ENCODE measurements at regions not wholly inside any gene's neighbourhood (a gene's known extent, or its start where the extent isn't known, plus 50 kb on each side); places are given as distances from the start of the nearest gene placed in this dataset.

DNA sequence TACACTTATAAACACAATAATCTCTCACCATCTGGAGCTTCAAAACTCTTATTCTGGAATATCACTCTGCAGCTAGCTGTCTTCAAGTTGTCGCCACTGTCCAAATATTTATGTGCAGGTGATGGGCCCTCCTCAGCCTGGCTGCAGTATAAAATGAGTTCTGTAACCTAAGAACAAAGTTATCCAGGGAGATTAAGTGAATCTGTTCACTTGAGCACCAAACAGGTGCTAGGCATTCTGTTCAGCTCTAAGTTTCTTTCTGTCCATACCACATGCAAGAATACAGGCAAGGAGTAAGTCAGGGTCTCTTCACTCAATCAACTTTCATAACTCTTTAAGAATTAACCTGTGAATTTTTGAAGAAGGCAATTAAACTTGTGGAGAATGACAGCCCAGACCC, 344.1 kb downstream of the PLK2 start:
- no peak overlapping the region for H3K27ac ChIP-seq (ENCODE audit: low read depth, low read length)

DNA sequence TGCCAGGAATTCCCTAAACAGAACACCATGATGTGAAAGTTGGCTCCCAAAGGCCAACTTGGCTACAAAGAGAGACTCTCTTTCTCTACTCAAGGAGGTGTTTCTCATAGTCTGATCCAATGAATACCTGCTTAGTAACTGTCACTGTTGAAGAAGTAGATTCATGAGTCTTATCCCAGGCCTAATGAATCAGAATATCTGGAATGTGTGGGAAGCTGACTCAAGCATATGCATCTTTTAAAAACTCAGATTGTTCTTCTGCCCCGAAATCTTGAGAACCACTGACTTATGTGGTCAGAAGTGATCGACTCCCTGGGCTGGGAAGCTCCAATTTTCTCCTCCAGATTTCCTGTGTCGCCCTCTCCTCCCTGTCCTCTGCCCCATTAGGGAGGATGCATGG, 345.6 kb downstream of the PLK2 start:
- no peaks in the 10 kb centered on the region for H3K36me3 ChIP-seq (ENCODE audit: control insufficient read depth, insufficient read depth, low read length)
- no peak overlapping the region for H3K27ac ChIP-seq (ENCODE audit: low read depth, low read length)
- no peaks in the 10 kb centered on the region for H3K4me1 ChIP-seq (ENCODE audit: control insufficient read depth, insufficient read depth, low read length)
- H3K27me3 ChIP-seq (ENCODE audit: control insufficient read depth, insufficient read depth, low read length) = no peaks in the 10 kb centered on the region
- H3K9ac ChIP-seq (ENCODE audit: low read length) = no peak overlapping the region
- H3K4me3 ChIP-seq (ENCODE audit: low read depth, low read length) = no peak overlapping the region
- H3K9me3 ChIP-seq (ENCODE audit: control insufficient read depth, insufficient read depth, low read depth, low read length) = no peaks in the 10 kb centered on the region

More for the DNA sequence above, 344.1 kb downstream of the PLK2 start:
- Histone ChIP-seq H3K9me3 (ENCODE audit: control insufficient read depth, insufficient read depth, low read depth, low read length) (no peaks in the 10 kb centered on the region), H3K9ac (ENCODE audit: low read length) (no peak overlapping the region), H3K36me3 (ENCODE audit: control insufficient read depth, insufficient read depth, low read length) (no peaks in the 10 kb centered on the region), H3K27me3 (ENCODE audit: control insufficient read depth, insufficient read depth, low read length) (no peaks in the 10 kb centered on the region), H3K4me1 (ENCODE audit: control insufficient read depth, insufficient read depth, low read length) (no peaks in the 10 kb centered on the region), H3K4me3 (ENCODE audit: low read depth, low read length) (no peak overlapping the region)

DNA sequence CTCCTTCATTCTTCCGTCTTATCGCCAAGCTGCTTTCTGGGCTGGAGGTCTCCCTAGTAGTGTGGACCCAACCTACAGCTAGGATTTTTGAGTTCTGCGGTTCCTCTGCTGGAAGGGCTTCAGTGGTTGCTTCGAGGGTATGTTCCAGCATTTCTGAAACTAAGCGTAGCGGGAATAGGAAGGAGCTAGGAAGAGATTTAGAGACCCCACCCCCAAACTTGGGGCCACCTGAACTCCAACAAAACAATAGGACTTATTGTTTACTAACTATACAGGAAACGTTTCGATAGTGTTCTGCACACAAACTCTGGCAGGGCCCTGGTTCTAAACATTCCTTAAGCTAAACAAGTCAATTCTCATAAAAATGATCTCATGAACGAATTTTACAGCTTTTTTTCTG, 346.7 kb downstream of the PLK2 start:
- Histone ChIP-seq H3K36me3 (ENCODE audit: control insufficient read depth, insufficient read depth, low read length) (no peaks in the 10 kb centered on the region), H3K27me3 (ENCODE audit: control insufficient read depth, insufficient read depth, low read length) (no peaks in the 10 kb centered on the region), H3K9me3 (ENCODE audit: control insufficient read depth, insufficient read depth, low read depth, low read length) (no peaks in the 10 kb centered on the region), H3K4me3 (ENCODE audit: low read depth, low read length) (no peak overlapping the region), H3K27ac (ENCODE audit: low read depth, low read length) (no peak overlapping the region), H3K4me1 (ENCODE audit: control insufficient read depth, insufficient read depth, low read length) (no peaks in the 10 kb centered on the region), H3K9ac (ENCODE audit: low read length) (no peak overlapping the region)

DNA sequence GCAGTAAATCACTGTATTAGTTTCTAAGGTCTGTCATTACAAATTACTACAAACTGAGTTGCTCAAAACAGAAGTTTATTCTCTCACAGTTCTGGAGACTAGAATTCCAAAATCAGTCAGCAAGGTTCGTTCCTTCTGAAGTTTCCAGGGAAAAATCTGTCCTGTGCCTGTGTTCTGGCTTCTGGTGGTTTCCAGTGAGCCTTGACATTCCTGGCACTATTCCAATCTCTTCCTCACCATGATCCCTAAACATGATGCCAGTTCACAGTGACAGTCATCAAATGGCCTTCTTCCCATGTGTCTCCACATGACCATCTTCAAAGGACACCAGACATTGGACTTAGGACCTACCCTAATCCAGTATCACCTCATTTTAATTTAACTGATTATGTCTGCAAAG, 351.4 kb downstream of the PLK2 start:
- H3K9ac ChIP-seq (ENCODE audit: low read length) = no peak overlapping the region
- H3K27me3 ChIP-seq (ENCODE audit: control insufficient read depth, insufficient read depth, low read length) = no peaks in the 10 kb centered on the region
- no peaks in the 10 kb centered on the region for H3K4me1 ChIP-seq (ENCODE audit: control insufficient read depth, insufficient read depth, low read length)
- H3K4me3 ChIP-seq (ENCODE audit: low read depth, low read length) = no peak overlapping the region
- H3K36me3 ChIP-seq (ENCODE audit: control insufficient read depth, insufficient read depth, low read length) = no peaks in the 10 kb centered on the region
- no peaks in the 10 kb centered on the region for H3K9me3 ChIP-seq (ENCODE audit: control insufficient read depth, insufficient read depth, low read depth, low read length)
- no peak overlapping the region for H3K27ac ChIP-seq (ENCODE audit: low read depth, low read length)

DNA sequence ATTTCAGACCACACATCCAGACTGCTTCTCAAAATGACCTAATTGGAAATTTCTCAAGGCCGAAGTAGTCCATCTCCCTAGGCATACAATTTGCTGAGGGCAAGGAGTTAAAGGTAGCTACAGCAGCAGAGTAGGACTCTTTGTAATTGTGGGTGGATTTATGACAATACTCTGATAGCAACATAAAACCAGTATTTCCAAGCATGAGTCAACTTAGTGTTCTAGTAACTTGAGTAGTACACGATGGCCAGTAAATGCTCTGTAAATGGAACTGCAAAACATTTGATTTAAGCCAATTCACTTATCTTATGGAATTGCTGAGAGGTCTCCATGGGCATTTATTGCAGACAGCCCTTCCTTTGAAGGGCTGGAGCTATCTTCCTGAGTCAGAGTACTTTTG, 352.2 kb downstream of the PLK2 start:
- no peaks in the 10 kb centered on the region for H3K36me3 ChIP-seq (ENCODE audit: control insufficient read depth, insufficient read depth, low read length)
- no peak overlapping the region for H3K27ac ChIP-seq (ENCODE audit: low read depth, low read length)
- H3K27me3 ChIP-seq (ENCODE audit: control insufficient read depth, insufficient read depth, low read length) = no peaks in the 10 kb centered on the region
- H3K9me3 ChIP-seq (ENCODE audit: control insufficient read depth, insufficient read depth, low read depth, low read length) = no peaks in the 10 kb centered on the region
- H3K4me3 ChIP-seq (ENCODE audit: low read depth, low read length) = no peak overlapping the region
- H3K4me1 ChIP-seq (ENCODE audit: control insufficient read depth, insufficient read depth, low read length) = no peaks in the 10 kb centered on the region
- H3K9ac ChIP-seq (ENCODE audit: low read length) = no peak overlapping the region

DNA sequence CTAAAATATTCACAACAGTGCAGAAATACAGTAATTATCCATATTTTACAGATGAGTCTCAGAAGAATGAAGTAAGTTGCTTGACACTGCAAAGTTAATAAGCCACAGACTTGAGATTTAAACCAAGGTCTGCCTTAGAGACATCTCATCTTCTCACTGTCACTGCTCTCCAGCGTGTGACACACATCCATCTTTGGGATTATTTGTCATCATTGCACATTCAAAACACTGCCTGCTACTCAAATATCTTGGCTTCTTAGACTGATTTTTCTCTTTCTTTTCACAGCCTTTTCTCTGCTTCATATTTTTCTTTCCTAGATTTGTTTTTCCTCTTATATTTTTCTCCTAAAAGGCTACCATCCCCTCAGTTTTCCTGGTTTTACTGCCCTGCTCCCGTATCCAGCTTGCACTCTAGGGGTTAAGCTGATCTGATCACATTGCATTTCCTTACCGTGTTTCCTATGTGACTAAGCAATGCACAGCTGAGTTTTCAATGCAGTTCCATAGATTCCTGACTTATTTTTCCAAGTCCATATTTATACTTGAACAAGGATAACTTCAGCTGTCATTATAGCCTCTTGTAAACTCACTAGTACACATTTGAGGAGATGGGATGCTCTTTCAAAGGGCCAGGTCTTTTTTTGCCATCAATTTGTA, 353.0 kb downstream of the PLK2 start:
- no peaks in the 10 kb centered on the region for H3K36me3 ChIP-seq (ENCODE audit: control insufficient read depth, insufficient read depth, low read length)
- H3K27ac ChIP-seq (ENCODE audit: low read depth, low read length) = no peak overlapping the region
- no peaks in the 10 kb centered on the region for H3K4me1 ChIP-seq (ENCODE audit: control insufficient read depth, insufficient read depth, low read length)
- no peak overlapping the region for H3K4me3 ChIP-seq (ENCODE audit: low read depth, low read length)
- no peaks in the 10 kb centered on the region for H3K9me3 ChIP-seq (ENCODE audit: control insufficient read depth, insufficient read depth, low read depth, low read length)
- H3K27me3 ChIP-seq (ENCODE audit: control insufficient read depth, insufficient read depth, low read length) = no peaks in the 10 kb centered on the region
- no peak overlapping the region for H3K9ac ChIP-seq (ENCODE audit: low read length)

DNA sequence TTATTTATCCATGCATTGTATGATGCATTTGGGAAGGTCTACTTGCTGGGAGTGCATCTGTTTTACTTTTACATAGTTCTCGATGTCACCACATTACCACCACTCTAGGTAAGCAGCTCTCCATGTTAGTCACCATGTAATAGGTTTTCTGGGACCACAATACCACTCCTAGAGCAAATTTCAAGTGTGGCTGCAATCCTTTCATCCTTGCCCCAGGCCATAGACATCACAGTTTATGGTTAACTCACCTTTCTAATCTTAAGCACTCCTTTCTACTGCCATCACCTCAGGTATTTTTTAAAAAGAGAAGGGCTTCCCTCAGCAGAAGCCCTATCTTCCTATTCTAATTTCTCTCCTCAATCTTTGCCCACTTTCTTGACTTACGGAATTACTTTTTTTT, 354.1 kb downstream of the PLK2 start:
- H3K27me3 ChIP-seq (ENCODE audit: control insufficient read depth, insufficient read depth, low read length) = no peaks in the 10 kb centered on the region
- no peak overlapping the region for H3K4me3 ChIP-seq (ENCODE audit: low read depth, low read length)
- no peak overlapping the region for H3K27ac ChIP-seq (ENCODE audit: low read depth, low read length)
- no peak overlapping the region for H3K9ac ChIP-seq (ENCODE audit: low read length)
- H3K4me1 ChIP-seq (ENCODE audit: control insufficient read depth, insufficient read depth, low read length) = no peaks in the 10 kb centered on the region
- no peaks in the 10 kb centered on the region for H3K36me3 ChIP-seq (ENCODE audit: control insufficient read depth, insufficient read depth, low read length)
- no peaks in the 10 kb centered on the region for H3K9me3 ChIP-seq (ENCODE audit: control insufficient read depth, insufficient read depth, low read depth, low read length)

DNA sequence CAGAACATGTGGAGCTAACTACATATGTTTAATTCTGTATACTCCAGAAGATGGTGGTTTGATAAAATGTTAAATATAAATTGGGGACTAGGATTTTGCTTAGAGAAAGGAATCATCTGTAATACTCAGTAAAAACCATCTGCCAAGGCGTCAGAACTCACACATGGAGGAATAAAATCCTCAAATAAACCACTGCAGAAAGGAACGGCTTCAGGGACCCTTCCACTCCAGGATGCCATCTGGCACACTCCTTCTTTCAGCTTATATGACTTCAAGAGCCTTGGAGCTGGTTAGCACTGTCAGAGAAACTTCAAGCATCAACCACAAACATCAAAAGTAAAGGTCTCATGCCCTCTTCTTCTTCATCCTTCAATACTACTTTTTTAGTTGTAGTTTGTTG, 360.6 kb downstream of the PLK2 start:
- no peaks in the 10 kb centered on the region for H3K4me1 ChIP-seq (ENCODE audit: control insufficient read depth, insufficient read depth, low read length)
- H3K27me3 ChIP-seq (ENCODE audit: control insufficient read depth, insufficient read depth, low read length) = no peaks in the 10 kb centered on the region
- H3K4me3 ChIP-seq (ENCODE audit: low read depth, low read length) = no peak overlapping the region
- no peaks in the 10 kb centered on the region for H3K9me3 ChIP-seq (ENCODE audit: control insufficient read depth, insufficient read depth, low read depth, low read length)
- no peaks in the 10 kb centered on the region for H3K36me3 ChIP-seq (ENCODE audit: control insufficient read depth, insufficient read depth, low read length)
- no peak overlapping the region for H3K9ac ChIP-seq (ENCODE audit: low read length)
- no peak overlapping the region for H3K27ac ChIP-seq (ENCODE audit: low read depth, low read length)

DNA sequence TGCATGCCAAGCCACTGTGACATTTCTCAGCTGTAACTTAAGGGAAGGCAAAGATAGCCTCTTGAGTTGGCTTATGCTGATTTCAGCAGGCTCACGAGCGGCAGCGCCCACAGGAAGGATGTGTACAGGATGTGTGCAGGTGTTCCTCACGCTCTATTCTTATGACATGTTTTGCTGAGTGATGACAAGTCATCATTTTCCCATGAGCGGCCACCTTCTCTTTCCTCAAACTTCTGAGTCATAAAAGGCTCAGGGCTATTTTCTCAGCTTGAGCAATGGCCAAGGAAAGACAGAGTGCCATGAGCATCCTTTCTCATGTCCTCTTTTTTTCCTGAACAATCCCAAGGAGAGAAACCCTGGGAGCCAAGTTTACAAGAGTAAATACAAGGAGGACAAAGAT, 365.9 kb downstream of the PLK2 start:
- Histone ChIP-seq H3K36me3 (ENCODE audit: control insufficient read depth, insufficient read depth, low read length) (no peaks in the 10 kb centered on the region), H3K4me1 (ENCODE audit: control insufficient read depth, insufficient read depth, low read length) (no peaks in the 10 kb centered on the region), H3K27ac (ENCODE audit: low read depth, low read length) (no peak overlapping the region), H3K9ac (ENCODE audit: low read length) (no peak overlapping the region), H3K4me3 (ENCODE audit: low read depth, low read length) (no peak overlapping the region), H3K9me3 (ENCODE audit: control insufficient read depth, insufficient read depth, low read depth, low read length) (no peaks in the 10 kb centered on the region), H3K27me3 (ENCODE audit: control insufficient read depth, insufficient read depth, low read length) (no peaks in the 10 kb centered on the region)

DNA sequence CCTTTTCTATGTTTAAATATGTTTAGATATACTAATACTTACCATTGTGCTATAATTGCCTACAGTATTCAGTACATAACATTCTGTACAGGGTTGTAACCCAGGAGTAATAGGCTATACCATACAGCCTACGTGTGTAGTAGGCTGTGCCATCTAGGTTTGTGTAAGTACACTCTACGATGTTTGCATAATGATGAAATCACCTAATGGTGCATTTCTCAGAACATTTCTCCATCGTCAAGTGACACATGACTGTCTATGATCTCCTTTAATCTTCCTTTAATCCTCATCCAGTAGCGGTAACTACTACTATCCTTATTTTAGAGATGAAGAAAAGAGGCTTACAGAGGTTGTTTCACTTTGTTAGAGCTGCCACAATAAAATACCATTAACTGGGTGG, 369.2 kb downstream of the PLK2 start:
- H3K36me3 ChIP-seq (ENCODE audit: control insufficient read depth, insufficient read depth, low read length) = no peaks in the 10 kb centered on the region
- H3K27me3 ChIP-seq (ENCODE audit: control insufficient read depth, insufficient read depth, low read length) = no peaks in the 10 kb centered on the region
- no peak overlapping the region for H3K9ac ChIP-seq (ENCODE audit: low read length)
- H3K27ac ChIP-seq (ENCODE audit: low read depth, low read length) = no peak overlapping the region
- H3K4me1 ChIP-seq (ENCODE audit: control insufficient read depth, insufficient read depth, low read length) = no peaks in the 10 kb centered on the region
- H3K4me3 ChIP-seq (ENCODE audit: low read depth, low read length) = no peak overlapping the region
- H3K9me3 ChIP-seq (ENCODE audit: control insufficient read depth, insufficient read depth, low read depth, low read length) = no peaks in the 10 kb centered on the region

DNA sequence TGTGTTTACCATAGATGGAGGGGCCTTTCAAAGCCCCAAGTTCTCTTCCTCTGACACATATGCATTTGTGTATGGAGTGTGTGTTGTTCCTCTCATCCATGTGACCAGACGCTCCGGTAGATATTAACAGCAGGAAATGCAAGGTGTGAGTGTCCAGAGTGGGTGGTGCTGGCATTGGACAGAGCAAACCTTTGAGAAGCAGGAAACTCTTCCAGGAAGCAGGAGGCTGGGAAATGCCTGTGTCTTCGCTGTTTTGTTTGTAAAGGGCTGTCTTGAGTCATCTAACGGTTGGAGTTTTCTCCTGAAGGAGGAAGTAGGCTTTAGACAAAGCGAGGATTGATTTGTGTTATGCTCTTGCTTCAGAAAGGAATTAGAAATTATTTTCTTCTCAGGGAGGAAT, 370.9 kb downstream of the PLK2 start:
- Histone ChIP-seq H3K27me3 (ENCODE audit: control insufficient read depth, insufficient read depth, low read length) (no peaks in the 10 kb centered on the region), H3K36me3 (ENCODE audit: control insufficient read depth, insufficient read depth, low read length) (no peaks in the 10 kb centered on the region), H3K27ac (ENCODE audit: low read depth, low read length) (no peak overlapping the region), H3K4me3 (ENCODE audit: low read depth, low read length) (no peak overlapping the region), H3K9me3 (ENCODE audit: control insufficient read depth, insufficient read depth, low read depth, low read length) (no peaks in the 10 kb centered on the region), H3K9ac (ENCODE audit: low read length) (no peak overlapping the region), H3K4me1 (ENCODE audit: control insufficient read depth, insufficient read depth, low read length) (no peaks in the 10 kb centered on the region)

DNA sequence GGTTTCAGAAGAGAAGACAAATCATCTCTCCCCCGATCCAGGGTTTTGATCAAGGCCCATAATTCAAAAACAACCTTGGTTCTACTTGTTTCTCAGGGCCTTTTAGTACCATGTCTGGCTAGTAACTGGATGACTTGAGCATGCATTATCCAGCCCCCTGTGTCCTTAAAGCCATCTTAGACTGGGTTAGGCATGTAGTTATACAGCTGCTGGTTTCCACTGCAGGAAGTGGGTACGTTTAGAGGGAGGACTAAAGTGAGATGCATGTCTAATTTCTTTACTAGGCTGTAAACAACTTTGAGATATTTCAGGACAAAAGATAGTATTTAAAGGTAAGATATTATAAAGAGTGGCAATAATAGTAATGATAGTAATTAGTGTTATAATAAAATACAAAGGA, 372.0 kb downstream of the PLK2 start:
- H3K36me3 ChIP-seq (ENCODE audit: control insufficient read depth, insufficient read depth, low read length) = no peaks in the 10 kb centered on the region
- no peak overlapping the region for H3K9ac ChIP-seq (ENCODE audit: low read length)
- no peaks in the 10 kb centered on the region for H3K4me1 ChIP-seq (ENCODE audit: control insufficient read depth, insufficient read depth, low read length)
- H3K27me3 ChIP-seq (ENCODE audit: control insufficient read depth, insufficient read depth, low read length) = no peaks in the 10 kb centered on the region
- no peak overlapping the region for H3K27ac ChIP-seq (ENCODE audit: low read depth, low read length)
- no peak overlapping the region for H3K4me3 ChIP-seq (ENCODE audit: low read depth, low read length)
- H3K9me3 ChIP-seq (ENCODE audit: control insufficient read depth, insufficient read depth, low read depth, low read length) = no peaks in the 10 kb centered on the region
